WTC11 (cell line): ENCODE measurements at regions not wholly inside any gene's neighbourhood (a gene's known extent, or its start where the extent isn't known, plus 50 kb on each side); places are given as distances from the start of the nearest gene placed in this dataset.

Source experiments
- ATF1 ChIP-seq: sonication (generic); formaldehyde crosslinking; IDR thresholded peaks from 2 replicates; pipeline ENCODE4 v1.8.1; 2023; ENCODE audit warnings: mild to moderate bottlenecking, moderate library complexity, missing genetic modification reagents
- CREM ChIP-seq: sonication (generic); formaldehyde crosslinking; IDR thresholded peaks from 2 replicates; pipeline ENCODE4 v1.8.1; 2022; ENCODE audit warnings: mild to moderate bottlenecking, missing genetic modification reagents, moderate library complexity
- CTCF ChIP-seq: fragments of 200-600 bp; IDR thresholded peaks from 2 replicates; pipeline ENCODE4 v1.8.0; 2022; ENCODE audit warnings: antibody characterized with exemption
- NR3C1 ChIP-seq: sonication (generic); formaldehyde crosslinking; conservative IDR thresholded peaks from 2 replicates; pipeline ENCODE4 v1.8.1; 2023; ENCODE audit warnings: low read depth, mild to moderate bottlenecking, missing genetic modification reagents
- TEAD4 ChIP-seq: sonication (generic); formaldehyde crosslinking; IDR thresholded peaks from 2 replicates; pipeline ENCODE4 v1.8.0; 2022; ENCODE audit warnings: mild to moderate bottlenecking, missing genetic modification reagents
- ZNF425 ChIP-seq: fragments of 250-450 bp; sonication (Bioruptor Pico); conservative IDR thresholded peaks from 2 replicates; pipeline ENCODE4 v1.9.0; 2021; ENCODE audit warnings: mild to moderate bottlenecking

- TF ChIP-seq CREM (CRISPR knock-in tag) (no peak), CTCF (no peak), NR3C1 (no peak), ATF1 (no peak), ZNF425 (CRISPR knock-in tag) (no peak), TEAD4 (CRISPR knock-in tag) (no peak)
These were observed 651.6 kb upstream of the LRFN5 start for GRCh38 chr14:40955131-40955505.
